ENCODE measurements at regions not wholly inside any gene's neighbourhood (a gene's known extent, or its start where the extent isn't known, plus 50 kb on each side); places are given as distances from the start of the nearest gene placed in this dataset.

GRCh38 chr1:212218065-212218464 lies 67.1 kb upstream of the PPP2R5A start:
- no peak for TF ChIP-seq CTCF (IDR thresholded peaks at IDR 0.05)
- Histone ChIP-seq H3K36me3 (no peaks in the 10 kb centered on the region), H3K4me1 (ENCODE audit: control insufficient read depth in 1 of 2, insufficient read depth in 1 of 2, low read depth in 1 of 2, low read length in 1 of 2) (peaks cover 4 to 15% of the 10 kb centered on the region in 2 experiments), H3K27ac (no peak overlapping the region), H3K9me3 (no peaks in the 10 kb centered on the region), H3K4me3 (ENCODE audit: low read depth in 1 of 2, low read length in 1 of 2) (no peak overlapping the region), H3K27me3 (no peaks in the 10 kb centered on the region)

GRCh38 chr1:212218911-212219310 lies 66.3 kb upstream of the PPP2R5A start:
- Histone ChIP-seq H3K27me3 (no peaks in the 10 kb centered on the region), H3K4me1 (ENCODE audit: control insufficient read depth in 1 of 2, insufficient read depth in 1 of 2, low read depth in 1 of 2, low read length in 1 of 2) (peaks cover 4 to 15% of the 10 kb centered on the region in 2 experiments), H3K27ac (no peak overlapping the region), H3K9me3 (no peaks in the 10 kb centered on the region), H3K36me3 (no peaks in the 10 kb centered on the region), H3K4me3 (ENCODE audit: low read depth in 1 of 2, low read length in 1 of 2) (no peak overlapping the region)
- TF ChIP-seq CTCF (IDR thresholded peaks at IDR 0.05) = no peak

- H3K36me3 ChIP-seq = no peaks in the 10 kb centered on the region
- no peak for TF ChIP-seq CTCF (IDR thresholded peaks at IDR 0.05)
- H3K4me1 ChIP-seq (ENCODE audit: control insufficient read depth in 1 of 2, insufficient read depth in 1 of 2, low read depth in 1 of 2, low read length in 1 of 2) = peaks cover 4 to 15% of the 10 kb centered on the region in 2 experiments
- no peaks in the 10 kb centered on the region for H3K27me3 ChIP-seq
- H3K27ac ChIP-seq = no peak overlapping the region
- no peaks in the 10 kb centered on the region for H3K9me3 ChIP-seq
- no peak overlapping the region for H3K4me3 ChIP-seq (ENCODE audit: low read depth in 1 of 2, low read length in 1 of 2)
Observed at GRCh38 chr1:212219679-212220463, 65.3 kb upstream of the PPP2R5A start.

GRCh38 chr1:212221801-212222200 lies 63.4 kb upstream of the PPP2R5A start:
- no peaks in the 10 kb centered on the region for H3K36me3 ChIP-seq
- peaks cover 16 to 20% of the 10 kb centered on the region in 2 experiments for H3K4me1 ChIP-seq (ENCODE audit: control insufficient read depth in 1 of 2, insufficient read depth in 1 of 2, low read depth in 1 of 2, low read length in 1 of 2)
- no peaks in the 10 kb centered on the region for H3K27me3 ChIP-seq
- TF ChIP-seq CTCF (IDR thresholded peaks at IDR 0.05) = no peak
- no peak overlapping the region for H3K4me3 ChIP-seq (ENCODE audit: low read depth in 1 of 2, low read length in 1 of 2)
- no peaks in the 10 kb centered on the region for H3K9me3 ChIP-seq
- H3K27ac ChIP-seq = no peak overlapping the region

- Histone ChIP-seq H3K27ac (no peak overlapping the region), H3K36me3 (no peaks in the 10 kb centered on the region), H3K27me3 (no peaks in the 10 kb centered on the region), H3K4me3 (ENCODE audit: low read depth in 1 of 2, low read length in 1 of 2) (no peak overlapping the region), H3K4me1 (ENCODE audit: control insufficient read depth in 1 of 2, insufficient read depth in 1 of 2, low read depth in 1 of 2, low read length in 1 of 2) (peaks cover 12 to 14% of the 10 kb centered on the region in 2 experiments), H3K9me3 (no peaks in the 10 kb centered on the region)
- no peak for TF ChIP-seq CTCF (IDR thresholded peaks at IDR 0.05)
Observed at GRCh38 chr1:212224102-212224501, 61.1 kb upstream of the PPP2R5A start.
